Thymus (tissue), 11 donors: ENCODE measurements at regions not wholly inside any gene's neighbourhood (a gene's known extent, or its start where the extent isn't known, plus 50 kb on each side); places are given as distances from the start of the nearest gene placed in this dataset.

ENCODE experiments used
- DNase-seq, 9 donors: peaks; one replicate each; pipeline ENCODE4 v3.0.0-alpha.2; 2013; ENCODE audit warnings: low spot score in 9 of 9, low read depth in 6 of 9, missing footprints in 1 of 9
- H3K27ac ChIP-seq, 2 donors: one replicate each; pipeline ENCODE4 v1.5.1; 2013; ENCODE audit warnings: control low read depth in 1 of 2, low read depth in 1 of 2, low read length in 1 of 2, mild to moderate bottlenecking in 1 of 2, moderate library complexity in 1 of 2
- H3K27me3 ChIP-seq, 2 donors: one replicate each; pipeline ENCODE4 v1.5.1; 2013; ENCODE audit warnings: low read length in 1 of 2; ENCODE audit not compliant: control insufficient read depth in 2 of 2, insufficient read depth in 1 of 2
- H3K36me3 ChIP-seq, 2 donors: one replicate each; pipeline ENCODE4 v1.5.1; 2013; ENCODE audit warnings: low read length in 1 of 2, mild to moderate bottlenecking in 1 of 2, moderate library complexity in 1 of 2; ENCODE audit not compliant: control insufficient read depth in 2 of 2, insufficient read depth in 2 of 2
- H3K4me1 ChIP-seq, 2 donors: one replicate each; pipeline ENCODE4 v1.5.1; 2013; ENCODE audit warnings: low read length in 2 of 2; ENCODE audit not compliant: control insufficient read depth in 2 of 2, insufficient read depth in 2 of 2
- H3K4me3 ChIP-seq, 2 donors: one replicate each; pipeline ENCODE4 v1.5.1; 2013; ENCODE audit warnings: low read length in 2 of 2, control low read depth in 1 of 2, mild to moderate bottlenecking in 1 of 2
- H3K9me3 ChIP-seq, 2 donors: one replicate each; pipeline ENCODE4 v1.5.1; 2013; ENCODE audit warnings: low read length in 1 of 2, mild to moderate bottlenecking in 1 of 2; ENCODE audit not compliant: control insufficient read depth in 2 of 2, insufficient read depth in 1 of 2
- WGBS: extraction: QIAGEN DNeasy Blood & Tissue Kit; methylation state at CpG from one replicate; pipeline ENCODE4 v1.1.7; 2013; 5-methylcytosine and 5-hydroxymethylcytosine counted together
- donor health status: healthy.

- Histone ChIP-seq H3K27ac (no peak overlapping the region), H3K9me3 (peaks cover 0 to 5% of the 10 kb centered on the region in 2 donors), H3K4me3 (no peak overlapping the region), H3K4me1 (no peaks in the 10 kb centered on the region), H3K36me3 (no peaks in the 10 kb centered on the region), H3K27me3 (no peaks in the 10 kb centered on the region)
- WGBS, result 95% methylated on average over 33 of the region's 33 CpGs
- DNase-seq, result no peak
Measured at GRCh38 chr22:48660790-48661740, 1166.6 kb downstream of the BRD1 start.

GRCh38 chr22:48660104-48660789, 1167.4 kb downstream of the BRD1 start:
- WGBS, result 90% methylated on average over 22 of the region's 22 CpGs

GRCh38 chr22:48659404-48659996, 1168.2 kb downstream of the BRD1 start:
- no peaks in the 10 kb centered on the region for H3K27me3 ChIP-seq
- 90% methylated on average over 8 of the region's 8 CpGs for WGBS
- H3K4me3 ChIP-seq, result no peak overlapping the region
- DNase-seq, result no peak
- peaks cover 0 to 5% of the 10 kb centered on the region in 2 donors for H3K9me3 ChIP-seq
- no peaks in the 10 kb centered on the region for H3K4me1 ChIP-seq
- H3K36me3 ChIP-seq, result no peaks in the 10 kb centered on the region
- H3K27ac ChIP-seq, result no peak overlapping the region

More at GRCh38 chr22:48660104-48660789, 1167.4 kb downstream of the BRD1 start:
- Histone ChIP-seq H3K27me3 (no peaks in the 10 kb centered on the region), H3K9me3 (peaks cover 0 to 5% of the 10 kb centered on the region in 2 donors), H3K4me1 (no peaks in the 10 kb centered on the region), H3K27ac (no peak overlapping the region), H3K4me3 (no peak overlapping the region), H3K36me3 (no peaks in the 10 kb centered on the region)
- no peak for DNase-seq

DNA sequence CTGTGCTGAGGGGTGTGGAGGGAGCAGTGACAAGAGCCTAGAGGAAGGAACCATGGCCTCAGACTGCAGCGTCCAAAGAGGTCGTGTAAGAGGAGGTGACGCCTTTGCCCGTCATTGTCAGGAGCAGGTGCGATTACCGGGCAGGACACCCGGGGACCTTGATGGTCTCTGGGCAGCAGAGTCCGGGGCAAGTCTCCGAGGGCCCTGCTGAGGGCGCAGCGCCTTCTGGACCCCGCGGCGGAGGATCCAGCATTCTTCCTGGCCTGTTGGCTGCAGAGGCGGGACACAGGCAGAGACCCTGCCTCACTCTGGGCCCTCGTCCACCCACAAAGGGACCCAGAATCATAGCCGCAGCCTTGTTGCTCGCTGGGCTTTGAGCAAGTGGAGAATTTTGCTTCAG, 1168.8 kb downstream of the BRD1 start:
- H3K27me3 ChIP-seq, result no peaks in the 10 kb centered on the region
- H3K36me3 ChIP-seq, result no peaks in the 10 kb centered on the region
- no peak for DNase-seq
- peaks cover 0 to 5% of the 10 kb centered on the region in 2 donors for H3K9me3 ChIP-seq
- WGBS, result 97% methylated on average over 18 of the region's 18 CpGs
- H3K27ac ChIP-seq, result no peak overlapping the region
- no peak overlapping the region for H3K4me3 ChIP-seq
- H3K4me1 ChIP-seq, result no peaks in the 10 kb centered on the region

DNA sequence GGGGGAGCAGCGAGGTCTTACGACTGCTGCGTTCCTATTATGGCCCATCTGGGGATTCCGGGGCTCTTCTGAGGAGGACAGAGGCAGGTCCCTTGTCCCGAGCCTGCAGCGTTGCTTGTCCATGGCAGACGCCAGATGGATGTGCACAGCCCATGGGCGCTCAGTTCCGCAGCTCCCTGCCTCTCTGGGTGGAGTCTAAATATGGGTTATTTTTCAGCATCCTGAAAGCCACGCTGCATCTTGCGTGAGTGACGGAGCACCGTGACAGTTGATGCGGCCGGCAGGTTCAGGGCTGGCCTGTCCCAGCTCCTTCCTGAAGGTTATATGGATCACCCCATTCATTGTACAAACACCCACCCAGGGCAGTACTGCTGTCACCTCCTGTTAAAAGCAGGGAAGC, 1169.4 kb downstream of the BRD1 start:
- Histone ChIP-seq H3K9me3 (peaks cover 0 to 2% of the 10 kb centered on the region in 2 donors), H3K27ac (no peak overlapping the region), H3K4me1 (no peaks in the 10 kb centered on the region), H3K4me3 (no peak overlapping the region), H3K27me3 (no peaks in the 10 kb centered on the region), H3K36me3 (no peaks in the 10 kb centered on the region)
- WGBS, result 96% methylated on average over 15 of the region's 15 CpGs
- DNase-seq, result no peak

GRCh38 chr22:48654492-48654891, 1173.2 kb downstream of the BRD1 start:
- no peak for DNase-seq
- no peaks in the 10 kb centered on the region for H3K36me3 ChIP-seq
- H3K4me1 ChIP-seq, result no peaks in the 10 kb centered on the region
- H3K4me3 ChIP-seq, result no peak overlapping the region
- H3K9me3 ChIP-seq, result no peaks in the 10 kb centered on the region
- no peak overlapping the region for H3K27ac ChIP-seq
- WGBS, result 90% methylated on average over 9 of the region's 9 CpGs
- no peaks in the 10 kb centered on the region for H3K27me3 ChIP-seq

- peaks cover 0 to under 1% of the 10 kb centered on the region in 2 donors for H3K9me3 ChIP-seq
- no peak overlapping the region for H3K4me3 ChIP-seq
- no peak overlapping the region for H3K27ac ChIP-seq
- H3K36me3 ChIP-seq, result no peaks in the 10 kb centered on the region
- no peaks in the 10 kb centered on the region for H3K27me3 ChIP-seq
- H3K4me1 ChIP-seq, result no peaks in the 10 kb centered on the region
- DNase-seq, result no peak
- WGBS, result 93% methylated on average over 18 of the region's 18 CpGs
Measured at GRCh38 chr22:48653929-48654328, 1173.7 kb downstream of the BRD1 start.

DNA sequence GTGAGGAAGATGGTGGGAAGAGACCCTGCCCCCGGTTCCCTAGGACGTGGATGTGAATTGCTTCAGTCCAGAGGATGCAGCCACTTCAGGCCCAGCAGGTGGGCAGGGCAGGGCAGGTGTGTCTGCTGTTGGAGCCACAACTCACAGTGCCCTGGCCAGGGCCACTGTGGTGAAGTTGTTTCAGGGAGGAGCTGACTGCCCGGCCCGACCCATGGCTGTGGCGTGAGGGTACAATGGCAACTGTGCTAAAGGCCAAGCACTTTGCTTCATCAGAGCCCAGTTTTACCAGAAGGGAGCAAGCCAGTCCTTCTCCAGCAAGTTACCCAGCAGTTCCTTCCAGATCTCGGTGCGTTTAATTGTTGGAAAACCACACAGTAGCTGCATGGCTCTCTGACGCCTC, 1174.4 kb downstream of the BRD1 start:
- H3K9me3 ChIP-seq, result peaks cover 0 to 1% of the 10 kb centered on the region in 2 donors
- H3K4me1 ChIP-seq, result no peaks in the 10 kb centered on the region
- DNase-seq, result no peak
- no peak overlapping the region for H3K27ac ChIP-seq
- H3K27me3 ChIP-seq, result no peaks in the 10 kb centered on the region
- H3K4me3 ChIP-seq, result no peak overlapping the region
- 93% methylated on average over 8 of the region's 8 CpGs for WGBS
- no peaks in the 10 kb centered on the region for H3K36me3 ChIP-seq

DNA sequence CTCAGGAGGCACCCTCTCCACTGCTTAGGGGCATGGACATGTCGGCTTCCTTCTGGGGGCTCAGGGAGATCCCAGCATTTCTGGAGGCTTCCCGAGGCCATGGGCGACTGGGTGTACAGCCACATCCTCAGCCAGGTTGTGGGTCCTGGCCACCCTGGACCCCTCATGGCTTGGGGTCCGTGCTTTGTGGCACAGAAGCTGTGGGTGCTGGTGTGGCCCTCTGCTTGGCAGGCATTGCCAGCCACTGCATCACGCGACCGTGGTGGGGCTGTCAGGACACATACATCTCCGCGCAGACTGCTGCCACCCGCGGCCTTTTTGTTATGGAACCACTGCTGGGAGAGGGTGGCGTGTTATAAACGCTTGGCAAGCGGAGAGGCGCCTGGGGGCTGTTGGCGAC, 1174.9 kb downstream of the BRD1 start:
- DNase-seq, result no peak
- Histone ChIP-seq H3K4me3 (no peak overlapping the region), H3K27me3 (no peaks in the 10 kb centered on the region), H3K4me1 (no peaks in the 10 kb centered on the region), H3K36me3 (no peaks in the 10 kb centered on the region), H3K27ac (no peak overlapping the region), H3K9me3 (peaks cover 0 to 1% of the 10 kb centered on the region in 2 donors)
- WGBS, result 95% methylated on average over 16 of the region's 16 CpGs
